T-helper 2 cell treated with Interferon-gamma antibody and Interleukin-4, amounts not matched to agents 100 ng/mL and 5 ng/mL, for 36 hours (primary cell): ENCODE measurements at regions not wholly inside any gene's neighbourhood (a gene's known extent, or its start where the extent isn't known, plus 50 kb on each side); places are given as distances from the start of the nearest gene placed in this dataset.
"Not testable (repeated sequence)": the region's sequence is repeated elsewhere in the genome, so short reads cannot be mapped to it uniquely, and the experiment has no call there.

ENCODE experiments used
- intact Hi-C: fragments of 100-400 bp; cut with micrococcal nuclease; formaldehyde crosslinking; loops from one replicate; pipeline ENCODE4 v1.15.1; 2023

- intact Hi-C loops = no loop called here
Observed at GRCh38 chr1:232177438-232177837, 452.5 kb downstream of the SIPA1L2 start.

- intact Hi-C loops = no loop called here
Observed at GRCh38 chr1:232176222-232176621, 453.7 kb downstream of the SIPA1L2 start.

DNA sequence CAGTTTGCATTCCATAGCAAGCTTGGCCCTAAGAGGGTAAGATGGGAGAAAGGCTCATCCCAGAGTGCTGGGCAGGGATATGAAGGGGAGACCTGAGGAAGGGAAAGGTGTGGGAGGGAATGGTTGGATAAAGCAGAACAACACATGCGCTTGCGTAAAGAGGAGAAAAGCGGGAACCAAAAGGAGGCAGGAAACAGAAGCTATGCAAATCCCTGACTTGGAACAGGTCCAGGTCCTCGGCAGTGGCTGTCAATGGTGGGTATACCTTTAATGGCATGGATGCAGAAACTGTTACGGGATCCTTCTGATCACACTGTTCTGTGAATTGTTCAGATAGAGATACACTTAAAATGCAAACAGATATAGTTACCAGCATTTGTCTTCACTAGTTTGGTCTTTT lies 455.6 kb downstream of the SIPA1L2 start:
- intact Hi-C loops = no loop called here

GRCh38 chr1:232172563-232172962 lies 457.4 kb downstream of the SIPA1L2 start:
- intact Hi-C loops = no loop called here

DNA sequence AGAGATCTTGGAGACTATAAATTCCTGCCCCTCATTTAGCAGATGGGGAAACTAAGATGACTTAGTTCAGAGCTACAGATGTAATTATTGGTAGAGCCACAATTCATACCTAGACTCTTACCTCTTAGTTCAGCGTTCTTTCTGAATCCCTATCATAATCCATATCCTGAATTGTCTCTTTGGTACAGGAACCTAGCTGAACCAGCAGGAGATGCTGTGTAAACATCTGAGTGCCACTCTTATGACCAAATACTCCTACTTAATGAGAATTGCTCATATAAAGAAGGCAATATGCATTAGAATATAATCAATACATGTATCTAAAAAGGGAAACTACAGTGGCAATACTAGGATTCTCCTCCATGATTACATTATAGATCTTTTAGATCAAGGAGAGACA lies 459.0 kb downstream of the SIPA1L2 start:
- intact Hi-C loops = no loop called here

- intact Hi-C loops = no loop called here
Observed at GRCh38 chr1:232169436-232169835, 460.5 kb downstream of the SIPA1L2 start.

DNA sequence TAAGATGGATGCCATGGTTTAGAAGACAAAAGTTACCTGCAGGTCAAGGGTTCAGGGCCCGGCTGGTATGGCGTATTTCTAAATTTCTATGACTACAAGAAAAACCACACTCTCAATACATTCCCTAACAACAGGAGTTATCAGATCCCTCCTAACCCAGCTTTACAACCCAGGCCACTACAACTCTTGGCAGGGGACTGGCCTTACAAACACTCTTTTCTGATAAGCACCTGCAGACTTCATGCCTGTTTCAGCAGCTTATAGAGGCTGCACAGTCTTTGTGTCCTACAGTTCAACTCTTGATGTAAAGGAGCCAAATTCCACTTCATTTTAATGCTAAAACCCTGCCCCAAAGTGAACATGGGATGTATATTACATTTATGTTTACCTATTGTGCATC lies 461.4 kb downstream of the SIPA1L2 start:
- intact Hi-C loops = no loop called here

DNA sequence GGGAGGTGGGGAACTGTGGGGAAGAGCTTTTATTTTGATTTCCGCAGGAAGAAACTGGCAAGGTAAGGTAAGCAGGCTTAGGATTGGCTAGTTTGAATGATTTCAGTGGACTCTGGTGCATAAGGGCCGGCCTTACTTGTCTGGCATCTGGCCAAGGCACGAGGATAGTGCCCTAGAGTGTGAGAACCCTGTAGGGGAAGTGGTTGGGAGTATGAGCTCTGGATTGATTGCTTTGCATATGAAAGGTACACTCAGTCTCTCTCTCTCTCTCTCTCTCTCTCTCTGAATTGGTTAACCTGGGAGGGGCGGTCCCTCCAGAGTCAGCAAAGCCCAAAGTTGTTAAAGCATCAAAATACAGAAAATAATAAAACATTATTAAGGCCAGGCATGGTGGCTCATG lies 463.0 kb downstream of the SIPA1L2 start:
- intact Hi-C loops = no loop called here

- intact Hi-C loops = no loop called here
Observed at GRCh38 chr1:232164078-232164963, 465.6 kb downstream of the SIPA1L2 start.

- intact Hi-C loops = no loop called here
Observed at GRCh38 chr1:232163533-232163932, 466.4 kb downstream of the SIPA1L2 start.

DNA sequence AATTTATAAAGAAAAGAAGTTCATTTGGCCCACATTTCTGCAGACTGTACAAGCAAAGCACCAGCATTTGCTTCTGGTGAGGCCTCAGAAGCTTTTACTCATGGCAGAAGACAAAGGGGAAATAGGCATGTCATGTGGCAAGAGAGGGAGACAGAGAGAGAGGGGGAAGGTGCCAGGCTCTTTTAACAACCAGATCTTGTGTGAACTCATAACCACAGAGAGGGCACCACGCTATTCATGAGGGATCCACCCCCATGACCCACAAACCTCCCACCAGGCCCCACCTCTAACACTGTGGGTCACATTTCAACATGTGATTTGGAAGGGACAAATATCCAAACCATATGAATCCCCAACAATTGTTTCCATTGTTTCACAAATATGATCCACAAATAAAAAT lies 467.9 kb downstream of the SIPA1L2 start:
- intact Hi-C loops = no loop called here

- intact Hi-C loops = not testable (repeated sequence)
Observed at GRCh38 chr1:232158558-232158957, 471.4 kb downstream of the SIPA1L2 start.

GRCh38 chr1:232156070-232156469 lies 473.9 kb downstream of the SIPA1L2 start:
- intact Hi-C loops = not testable (repeated sequence)

GRCh38 chr1:232153652-232154051 lies 476.3 kb downstream of the SIPA1L2 start:
- intact Hi-C loops = no loop called here

DNA sequence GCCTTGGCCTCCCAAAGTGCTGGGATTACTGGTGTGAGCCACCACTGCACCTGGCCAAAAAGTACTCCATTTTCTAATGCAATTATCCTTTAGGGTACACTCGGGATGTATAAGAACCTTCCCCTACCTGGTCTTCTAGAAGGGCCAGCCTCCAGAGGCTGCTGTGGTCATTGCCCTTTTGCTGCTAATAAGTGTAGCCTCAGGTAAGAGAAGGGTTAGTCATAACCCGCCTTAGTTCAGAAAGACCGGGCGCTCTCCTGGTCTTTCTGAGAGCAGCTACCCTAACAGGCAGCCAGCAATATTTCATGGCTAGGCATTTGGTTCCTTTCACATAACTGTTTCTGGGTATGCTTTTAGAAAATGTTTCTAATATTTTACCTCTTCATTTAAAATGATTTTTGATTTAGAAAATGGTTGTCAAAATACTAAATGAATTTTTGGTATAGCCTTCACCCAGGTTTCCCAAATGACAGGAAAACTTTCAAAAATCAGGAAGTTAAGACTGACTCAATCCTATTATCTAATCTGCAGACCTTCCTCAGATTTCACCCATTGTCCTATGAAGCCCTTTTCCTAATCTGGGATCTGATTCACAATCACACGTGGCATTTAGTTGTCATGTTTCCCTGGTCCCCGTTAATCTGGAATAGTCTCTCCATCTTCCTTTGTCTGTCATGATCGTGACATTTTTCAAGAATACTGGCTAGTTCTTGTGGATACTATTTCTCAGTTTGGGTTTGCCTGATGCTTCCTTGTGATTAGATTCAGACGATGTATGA lies 479.0 kb downstream of the SIPA1L2 start:
- intact Hi-C loops = no loop called here

DNA sequence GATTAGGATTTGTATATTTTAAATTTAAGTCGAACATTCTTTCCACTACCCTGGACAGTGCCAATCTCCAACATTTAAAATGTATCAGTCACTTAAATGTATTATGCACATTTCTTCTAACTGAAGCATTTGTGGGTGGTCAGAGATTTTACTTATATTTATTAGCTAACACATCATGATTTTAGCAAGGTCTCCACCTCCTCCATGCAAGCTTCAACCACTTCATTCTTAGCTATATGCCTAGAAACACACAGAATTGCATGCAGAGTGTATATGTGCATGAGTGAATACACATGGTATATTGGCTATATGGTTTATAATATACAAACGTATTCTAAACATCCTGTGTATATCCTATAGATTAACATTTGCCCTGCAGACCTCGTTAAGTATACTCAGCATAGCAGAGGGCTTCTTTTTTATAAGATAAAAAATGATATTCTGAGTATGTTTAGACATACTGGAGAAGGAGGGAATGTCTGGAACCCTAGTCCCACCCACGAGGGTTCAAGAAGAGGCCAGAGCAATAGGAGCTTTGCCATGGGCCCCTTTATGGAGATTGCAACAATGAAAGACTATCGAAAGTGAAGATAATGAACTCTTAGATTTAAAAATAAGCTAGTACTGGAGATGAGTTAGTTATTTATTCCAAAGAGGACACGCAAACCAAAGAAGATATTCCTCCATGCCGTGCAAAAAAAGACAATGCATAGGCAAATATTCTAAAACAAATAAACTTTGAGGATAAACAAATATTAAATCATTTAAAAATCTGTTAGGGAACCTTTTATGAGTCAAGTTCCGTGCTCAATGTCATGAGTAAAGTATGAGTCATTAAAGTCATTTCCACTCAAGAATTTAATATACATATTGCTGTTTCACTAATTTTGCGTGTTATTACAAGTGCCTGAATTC lies 480.4 kb downstream of the SIPA1L2 start:
- intact Hi-C loops = no loop called here

GRCh38 chr1:232147215-232147614 lies 482.7 kb downstream of the SIPA1L2 start:
- intact Hi-C loops = no loop called here

GRCh38 chr1:232146514-232146913 lies 483.4 kb downstream of the SIPA1L2 start:
- intact Hi-C loops = no loop called here

GRCh38 chr1:232145768-232146167 lies 484.2 kb downstream of the SIPA1L2 start:
- intact Hi-C loops = no loop called here

DNA sequence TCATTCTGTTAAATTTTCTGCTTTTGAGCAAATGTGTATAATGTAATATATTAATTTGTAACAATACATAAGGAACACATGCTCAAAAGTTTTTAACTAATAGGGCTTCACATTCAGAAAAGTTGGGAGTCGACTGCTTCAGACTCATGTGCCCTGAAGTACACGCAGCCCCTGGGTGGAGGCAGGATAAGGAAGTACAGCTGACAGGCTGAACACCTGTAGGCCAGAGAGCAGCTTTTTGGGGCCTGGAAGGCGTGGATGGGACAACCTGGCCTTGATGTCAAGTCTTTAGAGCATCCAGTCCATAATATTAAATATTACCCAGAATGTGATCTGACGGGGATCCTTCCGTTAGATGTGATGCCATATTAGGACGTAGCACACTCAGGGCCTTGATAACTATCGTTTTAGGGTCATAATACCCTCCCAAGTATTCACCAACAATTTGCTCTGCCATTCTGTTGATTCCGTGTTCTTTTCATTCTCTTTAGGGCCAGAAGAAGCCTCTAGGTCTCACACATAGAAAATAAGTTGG lies 485.2 kb downstream of the SIPA1L2 start:
- intact Hi-C loops = no loop called here

DNA sequence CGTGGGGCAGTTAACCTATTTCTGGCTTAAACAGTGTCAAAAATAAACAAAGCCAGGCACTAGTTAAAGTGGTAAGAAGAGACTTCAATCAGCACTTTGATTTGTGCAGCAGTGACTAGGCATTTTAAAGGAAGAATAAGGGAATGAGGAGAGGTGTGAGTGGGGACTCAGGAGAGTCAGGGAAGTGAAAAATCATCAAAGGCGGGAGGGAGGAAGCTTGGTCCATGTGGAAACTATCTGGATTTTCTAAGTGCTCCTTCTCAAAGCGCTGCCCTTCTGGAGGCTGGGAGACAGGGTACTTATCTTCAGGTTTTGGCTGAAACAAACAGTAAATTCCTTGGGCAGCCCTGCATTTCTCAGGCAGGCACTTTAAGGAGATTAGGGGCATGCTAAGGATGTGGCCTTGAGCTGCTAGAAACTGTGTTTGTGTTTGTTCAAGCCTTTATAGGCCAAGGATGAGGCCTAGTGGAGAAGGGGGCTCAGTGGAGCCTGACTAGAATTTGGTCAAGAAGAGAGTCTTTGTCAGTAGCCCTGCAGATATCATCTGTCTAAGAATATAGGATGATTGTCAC lies 486.5 kb downstream of the SIPA1L2 start:
- intact Hi-C loops = no loop called here
